ENCODE measurements at regions not wholly inside any gene's neighbourhood (a gene's known extent, or its start where the extent isn't known, plus 50 kb on each side); places are given as distances from the start of the nearest gene placed in this dataset.

DNA sequence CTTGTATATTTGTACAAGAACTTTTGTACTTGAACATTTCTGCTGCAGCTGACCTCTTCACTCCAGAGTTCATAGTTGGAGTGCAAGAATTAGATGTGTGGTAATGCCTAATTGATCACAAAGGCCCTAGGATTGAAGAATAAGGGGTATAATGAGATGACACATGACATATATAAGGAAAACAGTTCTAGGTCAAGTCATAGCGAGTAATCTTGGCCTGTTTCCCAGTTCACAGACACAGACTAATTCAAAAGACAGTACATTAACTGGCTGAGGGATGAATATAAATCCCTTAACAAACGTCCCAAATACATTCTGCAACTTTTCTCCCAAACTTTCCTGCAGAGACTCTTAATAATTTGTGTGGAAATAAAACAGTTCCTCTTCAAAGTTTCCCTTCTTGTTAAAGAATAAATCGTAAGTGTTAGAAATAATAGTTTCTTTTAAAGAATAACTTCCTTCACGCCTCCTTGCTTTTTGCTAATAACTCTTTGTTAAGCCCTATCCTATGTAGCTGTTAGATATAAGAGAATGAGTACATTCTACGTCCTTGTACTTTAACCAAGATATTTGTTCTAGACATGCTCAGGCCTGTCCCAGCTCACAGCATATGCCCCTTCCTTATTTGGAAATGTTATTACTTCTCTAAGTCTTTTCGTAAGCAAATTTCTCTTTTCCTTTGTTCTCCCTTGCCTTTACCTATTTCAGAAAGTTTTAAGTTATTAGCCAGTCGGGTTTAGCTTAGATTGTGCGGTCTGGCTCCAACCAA lies 556.4 kb upstream of the CTNND2 start:
- Histone ChIP-seq H3K4me3 (no peak overlapping the region), H3K27me3 (replicated peaks in 1 of 7) (no peaks in the 10 kb centered on the region), H3K4me1 (no peaks in the 10 kb centered on the region), H3K9me3 (peaks cover 0 to 41% (median 18%) of the 10 kb centered on the region in 8 donors), H3K36me3 (no peaks in the 10 kb centered on the region), H3K27ac (no peak overlapping the region)
- TF ChIP-seq POLR2A (IDR thresholded peaks at IDR 0.05): no peak
- TF ChIP-seq POLR2AphosphoS5 (IDR thresholded peaks at IDR 0.05): no peak
- TF ChIP-seq CTCF (IDR thresholded peaks at IDR 0.05 in 8 of 11, conservative IDR thresholded peaks at IDR 0.05 in 3 of 11): no peak
- no peak for DNase-seq
- intact Hi-C loops (cut with DNase I; ENCODE audit: low total_unique reads): no loop called here
- WGBS, 5 donors: 69 to 76% (median 73%) methylated on average over 8 of the region's 8 CpGs

GRCh38 chr5:12459326-12459725 lies 555.1 kb upstream of the CTNND2 start:
- 85 to 97% (median 91%) methylated on average over 1 of the region's 1 CpG for WGBS, 5 donors
- Histone ChIP-seq H3K4me1 (no peaks in the 10 kb centered on the region), H3K4me3 (no peak overlapping the region), H3K27ac (no peak overlapping the region), H3K9me3 (peaks cover 0 to 41% (median 18%) of the 10 kb centered on the region in 8 donors), H3K36me3 (no peaks in the 10 kb centered on the region), H3K27me3 (replicated peaks in 1 of 7) (no peaks in the 10 kb centered on the region)
- TF ChIP-seq POLR2A (IDR thresholded peaks at IDR 0.05) (no peak), CTCF (IDR thresholded peaks at IDR 0.05 in 8 of 11, conservative IDR thresholded peaks at IDR 0.05 in 3 of 11) (no peak)
- intact Hi-C loops (cut with DNase I; ENCODE audit: low total_unique reads): no loop called here
- DNase-seq: no peak

DNA sequence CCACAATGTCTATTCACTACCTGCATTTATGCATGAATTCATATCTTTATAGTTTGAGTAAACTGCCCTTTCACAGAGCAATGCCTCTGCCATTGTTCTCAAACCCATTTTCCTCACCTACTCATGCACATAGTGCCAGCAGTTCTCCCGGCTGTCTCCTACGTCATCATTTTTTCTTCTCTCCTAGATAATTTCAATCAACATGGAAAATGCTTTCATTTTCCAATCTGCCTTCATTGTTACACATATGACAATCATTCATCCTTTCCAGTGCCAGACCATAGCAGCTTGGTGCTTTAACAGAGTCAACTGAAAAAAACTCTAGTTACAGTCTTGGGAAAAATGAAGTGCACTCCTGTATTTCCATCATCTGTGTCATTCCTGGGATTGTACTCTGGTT lies 514.8 kb upstream of the CTNND2 start:
- no peak for TF ChIP-seq POLR2A (IDR thresholded peaks at IDR 0.05)
- no peak for TF ChIP-seq CTCF (IDR thresholded peaks at IDR 0.05 in 8 of 11, conservative IDR thresholded peaks at IDR 0.05 in 3 of 11)
- no peak for TF ChIP-seq POLR2AphosphoS5 (IDR thresholded peaks at IDR 0.05)
- no peaks in the 10 kb centered on the region for H3K36me3 ChIP-seq
- peaks cover 0 to 21% (median 13%) of the 10 kb centered on the region in 8 donors for H3K9me3 ChIP-seq
- 84 to 94% (median 86%) methylated on average over 2 of the region's 2 CpGs for WGBS, 5 donors
- no peak for DNase-seq
- H3K4me3 ChIP-seq: no peak overlapping the region
- intact Hi-C loops (cut with DNase I; ENCODE audit: low total_unique reads): no loop called here
- no peaks in the 10 kb centered on the region for H3K4me1 ChIP-seq
- no peak overlapping the region for H3K27ac ChIP-seq
- H3K27me3 ChIP-seq (replicated peaks in 1 of 7): no peaks in the 10 kb centered on the region

GRCh38 chr5:12413585-12413984 lies 509.3 kb upstream of the CTNND2 start:
- H3K27me3 ChIP-seq (replicated peaks in 1 of 7): no peaks in the 10 kb centered on the region
- WGBS, 5 donors: 60 to 72% (median 65%) methylated on average over 5 of the region's 5 CpGs
- TF ChIP-seq POLR2AphosphoS5 (IDR thresholded peaks at IDR 0.05): no peak
- TF ChIP-seq POLR2A (IDR thresholded peaks at IDR 0.05): no peak
- TF ChIP-seq CTCF (IDR thresholded peaks at IDR 0.05 in 8 of 11, conservative IDR thresholded peaks at IDR 0.05 in 3 of 11): no peak

More at GRCh38 chr5:12413585-12413984, 509.3 kb upstream of the CTNND2 start:
- Histone ChIP-seq H3K27ac (no peak overlapping the region), H3K4me1 (no peaks in the 10 kb centered on the region), H3K36me3 (no peaks in the 10 kb centered on the region), H3K4me3 (no peak overlapping the region), H3K9me3 (peaks cover 0 to 28% (median 4%) of the 10 kb centered on the region in 8 donors)
- intact Hi-C loops (cut with DNase I; ENCODE audit: low total_unique reads): no loop called here
- DNase-seq: no peak
